ENCODE measurements at regions not wholly inside any gene's neighbourhood (a gene's known extent, or its start where the extent isn't known, plus 50 kb on each side); places are given as distances from the start of the nearest gene placed in this dataset.

GRCh38 chr6:167763056-167763944 is 63.4 kb upstream of the AFDN start:
- Histone ChIP-seq H3K9me3 (no peaks in the 10 kb centered on the region), H3K4me1 (no peaks in the 10 kb centered on the region), H3K27me3 (ENCODE audit: insufficient read depth in 3 of 3, low read length in 2 of 3) (no peaks in the 10 kb centered on the region), H3K27ac (no peak overlapping the region), H3K36me3 (ENCODE audit: insufficient read depth in 1 of 2, low read depth in 1 of 2) (no peaks in the 10 kb centered on the region), H3K4me3 (no peak overlapping the region)
- no peak for ATAC-seq
- TF ChIP-seq CTCF (IDR thresholded peaks at IDR 0.05) = no peak
- intact Hi-C loops (cut with DNase I) = no loop called here
- 92 to 97% (median 96%) methylated on average over 11 of the region's 11 CpGs for WGBS, 3 donors
- DNase-seq = no peak

GRCh38 chr6:167764215-167764614 is 62.5 kb upstream of the AFDN start:
- 95 to 97% (median 96%) methylated on average over 9 of the region's 9 CpGs for WGBS, 3 donors
- intact Hi-C loops (cut with DNase I) = no loop called here

GRCh38 chr6:167764713-167765479 is 61.8 kb upstream of the AFDN start:
- no peak for ATAC-seq
- Histone ChIP-seq H3K27me3 (ENCODE audit: insufficient read depth in 3 of 3, low read length in 2 of 3) (peaks cover 0 to 1% (median 0%) of the 10 kb centered on the region in 3 donors), H3K4me3 (no peak overlapping the region), H3K27ac (no peak overlapping the region), H3K9me3 (no peaks in the 10 kb centered on the region), H3K36me3 (ENCODE audit: insufficient read depth in 1 of 2, low read depth in 1 of 2) (no peaks in the 10 kb centered on the region), H3K4me1 (no peaks in the 10 kb centered on the region)
- DNase-seq = no peak
- WGBS, 3 donors = 91 to 93% (median 93%) methylated on average over 15 of the region's 15 CpGs
- intact Hi-C loops (cut with DNase I) = no loop called here
- no peak for TF ChIP-seq CTCF (IDR thresholded peaks at IDR 0.05)

More at GRCh38 chr6:167764215-167764614, 62.5 kb upstream of the AFDN start:
- Histone ChIP-seq H3K4me1 (no peaks in the 10 kb centered on the region), H3K27ac (no peak overlapping the region), H3K4me3 (no peak overlapping the region), H3K9me3 (no peaks in the 10 kb centered on the region), H3K27me3 (ENCODE audit: insufficient read depth in 3 of 3, low read length in 2 of 3) (peaks cover 0 to 1% (median 0%) of the 10 kb centered on the region in 3 donors), H3K36me3 (ENCODE audit: insufficient read depth in 1 of 2, low read depth in 1 of 2) (no peaks in the 10 kb centered on the region)
- ATAC-seq (no peak), DNase-seq (no peak)
- no peak for TF ChIP-seq CTCF (IDR thresholded peaks at IDR 0.05)

GRCh38 chr6:167766986-167767714 is 59.6 kb upstream of the AFDN start:
- no peaks in the 10 kb centered on the region for H3K36me3 ChIP-seq (ENCODE audit: insufficient read depth in 1 of 2, low read depth in 1 of 2)
- peak; percentile 25 for TF ChIP-seq CTCF (IDR thresholded peaks at IDR 0.05)
- H3K4me3 ChIP-seq = no peak overlapping the region
- H3K9me3 ChIP-seq = no peaks in the 10 kb centered on the region
- intact Hi-C loops (cut with DNase I) = no loop called here
- no peak overlapping the region for H3K27ac ChIP-seq
- ATAC-seq (peak; percentile 64 to 95 (median 69)), DNase-seq (peak in 1 of 2 donors; percentile 37)
- WGBS, 3 donors = 48 to 50% (median 49%) methylated on average over 29 of the region's 29 CpGs
- no peaks in the 10 kb centered on the region for H3K4me1 ChIP-seq
- H3K27me3 ChIP-seq (ENCODE audit: insufficient read depth in 3 of 3, low read length in 2 of 3) = peaks cover 0 to 1% (median 0%) of the 10 kb centered on the region in 3 donors
